ENCODE measurements at regions not wholly inside any gene's neighbourhood (a gene's known extent, or its start where the extent isn't known, plus 50 kb on each side); places are given as distances from the start of the nearest gene placed in this dataset.

- Histone ChIP-seq H3K4me3 (no peak overlapping the region), H3K27ac (no peak overlapping the region), H3K36me3 (no peaks in the 10 kb centered on the region), H3K9me3 (no peaks in the 10 kb centered on the region), H3K4me1 (no peaks in the 10 kb centered on the region), H3K27me3 (no peaks in the 10 kb centered on the region)
- TF ChIP-seq CTCF (IDR thresholded peaks at IDR 0.05) (no peak), POLR2AphosphoS5 (IDR thresholded peaks at IDR 0.05) (no peak), POLR2A (IDR thresholded peaks at IDR 0.05) (no peak)
- intact Hi-C loops (cut with DNase I; ENCODE audit: low total_unique reads): no loop called here
- DNase-seq (ENCODE audit: low spot score in 2 of 2): no peak
Observed at GRCh38 chr3:145224886-145225285, 936.1 kb downstream of the PLOD2 start.

- Histone ChIP-seq H3K36me3 (no peaks in the 10 kb centered on the region), H3K4me1 (no peaks in the 10 kb centered on the region), H3K4me3 (no peak overlapping the region), H3K9me3 (peaks cover 16 to 21% of the 10 kb centered on the region in 2 donors), H3K27me3 (no peaks in the 10 kb centered on the region), H3K27ac (no peak overlapping the region)
- no peak for TF ChIP-seq CTCF (IDR thresholded peaks at IDR 0.05)
- TF ChIP-seq POLR2A (IDR thresholded peaks at IDR 0.05): no peak
- TF ChIP-seq POLR2AphosphoS5 (IDR thresholded peaks at IDR 0.05): no peak
- DNase-seq (ENCODE audit: low spot score in 2 of 2): no peak
- intact Hi-C loops (cut with DNase I; ENCODE audit: low total_unique reads): no loop called here
Observed at GRCh38 chr3:145243875-145244274, 917.1 kb downstream of the PLOD2 start.

GRCh38 chr3:145244327-145244726 is 916.7 kb downstream of the PLOD2 start:
- TF ChIP-seq CTCF (IDR thresholded peaks at IDR 0.05) (no peak), POLR2A (IDR thresholded peaks at IDR 0.05) (no peak), POLR2AphosphoS5 (IDR thresholded peaks at IDR 0.05) (no peak)

GRCh38 chr3:145246291-145246690 is 914.7 kb downstream of the PLOD2 start:
- no peak for DNase-seq (ENCODE audit: low spot score in 2 of 2)
- Histone ChIP-seq H3K9me3 (peaks cover 31 to 39% of the 10 kb centered on the region in 2 donors), H3K27ac (no peak overlapping the region), H3K27me3 (no peaks in the 10 kb centered on the region), H3K4me1 (no peaks in the 10 kb centered on the region), H3K4me3 (no peak overlapping the region), H3K36me3 (no peaks in the 10 kb centered on the region)
- intact Hi-C loops (cut with DNase I; ENCODE audit: low total_unique reads): no loop called here
- TF ChIP-seq POLR2A (IDR thresholded peaks at IDR 0.05): no peak
- no peak for TF ChIP-seq CTCF (IDR thresholded peaks at IDR 0.05)
- TF ChIP-seq POLR2AphosphoS5 (IDR thresholded peaks at IDR 0.05): no peak

More at GRCh38 chr3:145244327-145244726, 916.7 kb downstream of the PLOD2 start:
- no peak for DNase-seq (ENCODE audit: low spot score in 2 of 2)
- no peaks in the 10 kb centered on the region for H3K4me1 ChIP-seq
- peaks cover 20 to 25% of the 10 kb centered on the region in 2 donors for H3K9me3 ChIP-seq
- intact Hi-C loops (cut with DNase I; ENCODE audit: low total_unique reads): no loop called here
- no peak overlapping the region for H3K4me3 ChIP-seq
- H3K27ac ChIP-seq: no peak overlapping the region
- H3K36me3 ChIP-seq: no peaks in the 10 kb centered on the region
- H3K27me3 ChIP-seq: no peaks in the 10 kb centered on the region

GRCh38 chr3:145248928-145249327 is 912.1 kb downstream of the PLOD2 start:
- Histone ChIP-seq H3K27me3 (no peaks in the 10 kb centered on the region), H3K4me1 (no peaks in the 10 kb centered on the region), H3K4me3 (no peak overlapping the region), H3K36me3 (no peaks in the 10 kb centered on the region), H3K9me3 (peaks cover 31 to 39% of the 10 kb centered on the region in 2 donors), H3K27ac (no peak overlapping the region)
- no peak for DNase-seq (ENCODE audit: low spot score in 2 of 2)
- intact Hi-C loops (cut with DNase I; ENCODE audit: low total_unique reads): no loop called here
- no peak for TF ChIP-seq POLR2A (IDR thresholded peaks at IDR 0.05)
- TF ChIP-seq CTCF (IDR thresholded peaks at IDR 0.05): no peak
- no peak for TF ChIP-seq POLR2AphosphoS5 (IDR thresholded peaks at IDR 0.05)

All from breast epithelium (tissue), 4 donors.